ENCODE measurements at regions not wholly inside any gene's neighbourhood (a gene's known extent, or its start where the extent isn't known, plus 50 kb on each side); places are given as distances from the start of the nearest gene placed in this dataset.

DNA sequence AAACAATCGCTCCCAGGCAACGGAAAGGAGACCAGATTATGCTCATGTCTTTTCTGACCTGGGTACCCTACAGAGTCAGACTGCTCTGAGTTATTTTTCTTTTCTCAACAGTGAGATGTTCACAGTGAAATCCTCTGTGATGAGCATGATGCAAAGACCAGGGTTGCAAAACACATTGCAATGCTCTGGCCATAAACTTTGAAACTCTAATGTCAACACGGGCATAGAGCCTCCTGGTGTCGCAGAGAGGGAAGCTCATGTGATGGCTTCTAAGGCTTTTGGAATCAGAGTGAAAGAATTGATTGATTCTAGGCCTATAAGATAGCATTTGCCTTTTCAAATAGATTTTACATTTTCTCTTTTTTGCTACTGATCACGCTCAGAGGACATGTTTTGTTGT is 193.4 kb downstream of the RASSF9 start:
- peak; percentile 94 for ATAC-seq

DNA sequence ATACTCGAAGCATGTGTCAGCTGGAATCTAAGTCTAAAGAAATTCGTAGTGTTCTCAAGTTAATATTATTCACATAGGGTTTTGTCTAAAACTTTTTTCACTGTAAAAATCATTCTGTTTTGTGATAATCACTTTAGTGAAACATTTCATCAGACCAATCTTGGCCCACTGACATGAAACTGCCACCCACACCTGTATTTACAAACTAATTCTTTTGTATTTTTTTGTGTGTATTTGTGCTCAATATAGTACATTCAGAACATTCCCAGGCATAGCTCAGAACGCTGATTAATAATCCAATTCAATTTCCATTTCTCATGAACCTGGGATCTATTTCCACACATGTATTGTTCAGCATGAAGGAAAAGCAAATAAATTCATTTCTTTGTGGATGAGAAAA is 191.7 kb downstream of the RASSF9 start:
- ATAC-seq, result no peak
- ChIA-PET CTCF (interaction anchor here (1.7 kb wide), 1 partner anchor 176 kb away, joined by 5 read pairs; no protein-coding TSS in a partner anchor), POLR2A (no interaction called here)

More for the DNA sequence above, 193.4 kb downstream of the RASSF9 start:
- Mint-ChIP-seq H3K4me3 (no peak overlapping the region), H3K36me3 (no peaks in the 10 kb centered on the region), H3K27me3 (ENCODE audit: low read depth) (no peaks in the 10 kb centered on the region), H3K9me3 (no peaks in the 10 kb centered on the region), H3K27ac (no peak overlapping the region), H3K4me1 (peaks cover 11% of the 10 kb centered on the region)
- TF ChIP-seq, protein P1, sequence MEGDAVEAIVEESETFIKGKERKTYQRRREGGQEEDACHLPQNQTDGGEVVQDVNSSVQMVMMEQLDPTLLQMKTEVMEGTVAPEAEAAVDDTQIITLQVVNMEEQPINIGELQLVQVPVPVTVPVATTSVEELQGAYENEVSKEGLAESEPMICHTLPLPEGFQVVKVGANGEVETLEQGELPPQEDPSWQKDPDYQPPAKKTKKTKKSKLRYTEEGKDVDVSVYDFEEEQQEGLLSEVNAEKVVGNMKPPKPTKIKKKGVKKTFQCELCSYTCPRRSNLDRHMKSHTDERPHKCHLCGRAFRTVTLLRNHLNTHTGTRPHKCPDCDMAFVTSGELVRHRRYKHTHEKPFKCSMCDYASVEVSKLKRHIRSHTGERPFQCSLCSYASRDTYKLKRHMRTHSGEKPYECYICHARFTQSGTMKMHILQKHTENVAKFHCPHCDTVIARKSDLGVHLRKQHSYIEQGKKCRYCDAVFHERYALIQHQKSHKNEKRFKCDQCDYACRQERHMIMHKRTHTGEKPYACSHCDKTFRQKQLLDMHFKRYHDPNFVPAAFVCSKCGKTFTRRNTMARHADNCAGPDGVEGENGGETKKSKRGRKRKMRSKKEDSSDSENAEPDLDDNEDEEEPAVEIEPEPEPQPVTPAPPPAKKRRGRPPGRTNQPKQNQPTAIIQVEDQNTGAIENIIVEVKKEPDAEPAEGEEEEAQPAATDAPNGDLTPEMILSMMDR (IDR thresholded peaks at IDR 0.05), result 0 out of 2 replicates have a peak, but pooled peaks have one; percentile 29
- TF ChIP-seq ZNF219 (CRISPR knock-in tag; IDR thresholded peaks at IDR 0.05; ENCODE audit: borderline replicate concordance) (no peak), FOXP1 (CRISPR knock-in tag; IDR thresholded peaks at IDR 0.05; ENCODE audit: borderline replicate concordance) (no peak), SP1 (CRISPR knock-in tag; conservative IDR thresholded peaks at IDR 0.05) (no peak), GABPB1 (CRISPR knock-in tag; IDR thresholded peaks at IDR 0.05) (peak; percentile 96), ZNF416 (CRISPR knock-in tag; IDR thresholded peaks at IDR 0.05) (no peak), ZNF138 (CRISPR knock-in tag; conservative IDR thresholded peaks at IDR 0.05) (no peak), NR3C1 (CRISPR knock-in tag; conservative IDR thresholded peaks at IDR 0.05; ENCODE audit: low read depth) (no peak)
- TF ChIP-seq, protein P2, sequence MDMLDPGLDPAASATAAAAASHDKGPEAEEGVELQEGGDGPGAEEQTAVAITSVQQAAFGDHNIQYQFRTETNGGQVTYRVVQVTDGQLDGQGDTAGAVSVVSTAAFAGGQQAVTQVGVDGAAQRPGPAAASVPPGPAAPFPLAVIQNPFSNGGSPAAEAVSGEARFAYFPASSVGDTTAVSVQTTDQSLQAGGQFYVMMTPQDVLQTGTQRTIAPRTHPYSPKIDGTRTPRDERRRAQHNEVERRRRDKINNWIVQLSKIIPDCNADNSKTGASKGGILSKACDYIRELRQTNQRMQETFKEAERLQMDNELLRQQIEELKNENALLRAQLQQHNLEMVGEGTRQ (CRISPR knock-in tag; IDR thresholded peaks at IDR 0.05), result no peak
- TF ChIP-seq, protein P3, sequence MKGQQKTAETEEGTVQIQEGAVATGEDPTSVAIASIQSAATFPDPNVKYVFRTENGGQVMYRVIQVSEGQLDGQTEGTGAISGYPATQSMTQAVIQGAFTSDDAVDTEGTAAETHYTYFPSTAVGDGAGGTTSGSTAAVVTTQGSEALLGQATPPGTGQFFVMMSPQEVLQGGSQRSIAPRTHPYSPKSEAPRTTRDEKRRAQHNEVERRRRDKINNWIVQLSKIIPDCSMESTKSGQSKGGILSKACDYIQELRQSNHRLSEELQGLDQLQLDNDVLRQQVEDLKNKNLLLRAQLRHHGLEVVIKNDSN (CRISPR knock-in tag; IDR thresholded peaks at IDR 0.05), result no peak
- TF ChIP-seq, protein P4, sequence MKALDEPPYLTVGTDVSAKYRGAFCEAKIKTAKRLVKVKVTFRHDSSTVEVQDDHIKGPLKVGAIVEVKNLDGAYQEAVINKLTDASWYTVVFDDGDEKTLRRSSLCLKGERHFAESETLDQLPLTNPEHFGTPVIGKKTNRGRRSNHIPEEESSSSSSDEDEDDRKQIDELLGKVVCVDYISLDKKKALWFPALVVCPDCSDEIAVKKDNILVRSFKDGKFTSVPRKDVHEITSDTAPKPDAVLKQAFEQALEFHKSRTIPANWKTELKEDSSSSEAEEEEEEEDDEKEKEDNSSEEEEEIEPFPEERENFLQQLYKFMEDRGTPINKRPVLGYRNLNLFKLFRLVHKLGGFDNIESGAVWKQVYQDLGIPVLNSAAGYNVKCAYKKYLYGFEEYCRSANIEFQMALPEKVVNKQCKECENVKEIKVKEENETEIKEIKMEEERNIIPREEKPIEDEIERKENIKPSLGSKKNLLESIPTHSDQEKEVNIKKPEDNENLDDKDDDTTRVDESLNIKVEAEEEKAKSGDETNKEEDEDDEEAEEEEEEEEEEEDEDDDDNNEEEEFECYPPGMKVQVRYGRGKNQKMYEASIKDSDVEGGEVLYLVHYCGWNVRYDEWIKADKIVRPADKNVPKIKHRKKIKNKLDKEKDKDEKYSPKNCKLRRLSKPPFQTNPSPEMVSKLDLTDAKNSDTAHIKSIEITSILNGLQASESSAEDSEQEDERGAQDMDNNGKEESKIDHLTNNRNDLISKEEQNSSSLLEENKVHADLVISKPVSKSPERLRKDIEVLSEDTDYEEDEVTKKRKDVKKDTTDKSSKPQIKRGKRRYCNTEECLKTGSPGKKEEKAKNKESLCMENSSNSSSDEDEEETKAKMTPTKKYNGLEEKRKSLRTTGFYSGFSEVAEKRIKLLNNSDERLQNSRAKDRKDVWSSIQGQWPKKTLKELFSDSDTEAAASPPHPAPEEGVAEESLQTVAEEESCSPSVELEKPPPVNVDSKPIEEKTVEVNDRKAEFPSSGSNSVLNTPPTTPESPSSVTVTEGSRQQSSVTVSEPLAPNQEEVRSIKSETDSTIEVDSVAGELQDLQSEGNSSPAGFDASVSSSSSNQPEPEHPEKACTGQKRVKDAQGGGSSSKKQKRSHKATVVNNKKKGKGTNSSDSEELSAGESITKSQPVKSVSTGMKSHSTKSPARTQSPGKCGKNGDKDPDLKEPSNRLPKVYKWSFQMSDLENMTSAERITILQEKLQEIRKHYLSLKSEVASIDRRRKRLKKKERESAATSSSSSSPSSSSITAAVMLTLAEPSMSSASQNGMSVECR (CRISPR knock-in tag; IDR thresholded peaks at IDR 0.05; ENCODE audit: borderline replicate concordance), result no peak
- DNase-seq (ENCODE audit: low spot score), result no peak
- ChIA-PET CTCF (interaction anchor here (0.8 to 1.1 kb wide), 5 partner anchors 15 to 174 kb away, joined by 3 to 7 read pairs (median 7); no protein-coding TSS in a partner anchor), POLR2A (no interaction called here)

More for the DNA sequence above, 191.7 kb downstream of the RASSF9 start:
- Mint-ChIP-seq H3K36me3 (no peaks in the 10 kb centered on the region), H3K27ac (no peak overlapping the region), H3K27me3 (ENCODE audit: low read depth) (no peaks in the 10 kb centered on the region), H3K4me1 (peaks cover 23% of the 10 kb centered on the region), H3K9me3 (no peaks in the 10 kb centered on the region), H3K4me3 (no peak overlapping the region)
- TF ChIP-seq, protein P5, sequence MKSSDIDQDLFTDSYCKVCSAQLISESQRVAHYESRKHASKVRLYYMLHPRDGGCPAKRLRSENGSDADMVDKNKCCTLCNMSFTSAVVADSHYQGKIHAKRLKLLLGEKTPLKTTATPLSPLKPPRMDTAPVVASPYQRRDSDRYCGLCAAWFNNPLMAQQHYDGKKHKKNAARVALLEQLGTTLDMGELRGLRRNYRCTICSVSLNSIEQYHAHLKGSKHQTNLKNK (CRISPR knock-in tag; IDR thresholded peaks at IDR 0.05), result no peak
- TF ChIP-seq, protein P6, sequence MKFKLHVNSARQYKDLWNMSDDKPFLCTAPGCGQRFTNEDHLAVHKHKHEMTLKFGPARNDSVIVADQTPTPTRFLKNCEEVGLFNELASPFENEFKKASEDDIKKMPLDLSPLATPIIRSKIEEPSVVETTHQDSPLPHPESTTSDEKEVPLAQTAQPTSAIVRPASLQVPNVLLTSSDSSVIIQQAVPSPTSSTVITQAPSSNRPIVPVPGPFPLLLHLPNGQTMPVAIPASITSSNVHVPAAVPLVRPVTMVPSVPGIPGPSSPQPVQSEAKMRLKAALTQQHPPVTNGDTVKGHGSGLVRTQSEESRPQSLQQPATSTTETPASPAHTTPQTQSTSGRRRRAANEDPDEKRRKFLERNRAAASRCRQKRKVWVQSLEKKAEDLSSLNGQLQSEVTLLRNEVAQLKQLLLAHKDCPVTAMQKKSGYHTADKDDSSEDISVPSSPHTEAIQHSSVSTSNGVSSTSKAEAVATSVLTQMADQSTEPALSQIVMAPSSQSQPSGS (CRISPR knock-in tag; IDR thresholded peaks at IDR 0.05; ENCODE audit: borderline replicate concordance, low read depth), result no peak
- TF ChIP-seq TP53 (CRISPR knock-in tag; IDR thresholded peaks at IDR 0.05) (no peak), SMAD4 (CRISPR knock-in tag; IDR thresholded peaks at IDR 0.05) (no peak), NFYB (CRISPR knock-in tag; conservative IDR thresholded peaks at IDR 0.05; ENCODE audit: low read depth) (no peak)
- TF ChIP-seq, protein P7, sequence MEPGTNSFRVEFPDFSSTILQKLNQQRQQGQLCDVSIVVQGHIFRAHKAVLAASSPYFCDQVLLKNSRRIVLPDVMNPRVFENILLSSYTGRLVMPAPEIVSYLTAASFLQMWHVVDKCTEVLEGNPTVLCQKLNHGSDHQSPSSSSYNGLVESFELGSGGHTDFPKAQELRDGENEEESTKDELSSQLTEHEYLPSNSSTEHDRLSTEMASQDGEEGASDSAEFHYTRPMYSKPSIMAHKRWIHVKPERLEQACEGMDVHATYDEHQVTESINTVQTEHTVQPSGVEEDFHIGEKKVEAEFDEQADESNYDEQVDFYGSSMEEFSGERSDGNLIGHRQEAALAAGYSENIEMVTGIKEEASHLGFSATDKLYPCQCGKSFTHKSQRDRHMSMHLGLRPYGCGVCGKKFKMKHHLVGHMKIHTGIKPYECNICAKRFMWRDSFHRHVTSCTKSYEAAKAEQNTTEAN (CRISPR knock-in tag; IDR thresholded peaks at IDR 0.05), result no peak
- TF ChIP-seq, protein P8, sequence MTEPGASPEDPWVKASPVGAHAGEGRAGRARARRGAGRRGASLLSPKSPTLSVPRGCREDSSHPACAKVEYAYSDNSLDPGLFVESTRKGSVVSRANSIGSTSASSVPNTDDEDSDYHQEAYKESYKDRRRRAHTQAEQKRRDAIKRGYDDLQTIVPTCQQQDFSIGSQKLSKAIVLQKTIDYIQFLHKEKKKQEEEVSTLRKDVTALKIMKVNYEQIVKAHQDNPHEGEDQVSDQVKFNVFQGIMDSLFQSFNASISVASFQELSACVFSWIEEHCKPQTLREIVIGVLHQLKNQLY (CRISPR knock-in tag; IDR thresholded peaks at IDR 0.05), result no peak
- TF ChIP-seq, protein P9, sequence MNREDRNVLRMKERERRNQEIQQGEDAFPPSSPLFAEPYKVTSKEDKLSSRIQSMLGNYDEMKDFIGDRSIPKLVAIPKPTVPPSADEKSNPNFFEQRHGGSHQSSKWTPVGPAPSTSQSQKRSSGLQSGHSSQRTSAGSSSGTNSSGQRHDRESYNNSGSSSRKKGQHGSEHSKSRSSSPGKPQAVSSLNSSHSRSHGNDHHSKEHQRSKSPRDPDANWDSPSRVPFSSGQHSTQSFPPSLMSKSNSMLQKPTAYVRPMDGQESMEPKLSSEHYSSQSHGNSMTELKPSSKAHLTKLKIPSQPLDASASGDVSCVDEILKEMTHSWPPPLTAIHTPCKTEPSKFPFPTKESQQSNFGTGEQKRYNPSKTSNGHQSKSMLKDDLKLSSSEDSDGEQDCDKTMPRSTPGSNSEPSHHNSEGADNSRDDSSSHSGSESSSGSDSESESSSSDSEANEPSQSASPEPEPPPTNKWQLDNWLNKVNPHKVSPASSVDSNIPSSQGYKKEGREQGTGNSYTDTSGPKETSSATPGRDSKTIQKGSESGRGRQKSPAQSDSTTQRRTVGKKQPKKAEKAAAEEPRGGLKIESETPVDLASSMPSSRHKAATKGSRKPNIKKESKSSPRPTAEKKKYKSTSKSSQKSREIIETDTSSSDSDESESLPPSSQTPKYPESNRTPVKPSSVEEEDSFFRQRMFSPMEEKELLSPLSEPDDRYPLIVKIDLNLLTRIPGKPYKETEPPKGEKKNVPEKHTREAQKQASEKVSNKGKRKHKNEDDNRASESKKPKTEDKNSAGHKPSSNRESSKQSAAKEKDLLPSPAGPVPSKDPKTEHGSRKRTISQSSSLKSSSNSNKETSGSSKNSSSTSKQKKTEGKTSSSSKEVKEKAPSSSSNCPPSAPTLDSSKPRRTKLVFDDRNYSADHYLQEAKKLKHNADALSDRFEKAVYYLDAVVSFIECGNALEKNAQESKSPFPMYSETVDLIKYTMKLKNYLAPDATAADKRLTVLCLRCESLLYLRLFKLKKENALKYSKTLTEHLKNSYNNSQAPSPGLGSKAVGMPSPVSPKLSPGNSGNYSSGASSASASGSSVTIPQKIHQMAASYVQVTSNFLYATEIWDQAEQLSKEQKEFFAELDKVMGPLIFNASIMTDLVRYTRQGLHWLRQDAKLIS (CRISPR knock-in tag; IDR thresholded peaks at IDR 0.05; ENCODE audit: borderline replicate concordance), result no peak
- DNase-seq (ENCODE audit: low spot score), result no peak

Data from WTC11 (cell line).